ENCODE measurements at regions not wholly inside any gene's neighbourhood (a gene's known extent, or its start where the extent isn't known, plus 50 kb on each side); places are given as distances from the start of the nearest gene placed in this dataset.
"Not testable (repeated sequence)": the region's sequence is repeated elsewhere in the genome, so short reads cannot be mapped to it uniquely, and the experiment has no call there.

DNA sequence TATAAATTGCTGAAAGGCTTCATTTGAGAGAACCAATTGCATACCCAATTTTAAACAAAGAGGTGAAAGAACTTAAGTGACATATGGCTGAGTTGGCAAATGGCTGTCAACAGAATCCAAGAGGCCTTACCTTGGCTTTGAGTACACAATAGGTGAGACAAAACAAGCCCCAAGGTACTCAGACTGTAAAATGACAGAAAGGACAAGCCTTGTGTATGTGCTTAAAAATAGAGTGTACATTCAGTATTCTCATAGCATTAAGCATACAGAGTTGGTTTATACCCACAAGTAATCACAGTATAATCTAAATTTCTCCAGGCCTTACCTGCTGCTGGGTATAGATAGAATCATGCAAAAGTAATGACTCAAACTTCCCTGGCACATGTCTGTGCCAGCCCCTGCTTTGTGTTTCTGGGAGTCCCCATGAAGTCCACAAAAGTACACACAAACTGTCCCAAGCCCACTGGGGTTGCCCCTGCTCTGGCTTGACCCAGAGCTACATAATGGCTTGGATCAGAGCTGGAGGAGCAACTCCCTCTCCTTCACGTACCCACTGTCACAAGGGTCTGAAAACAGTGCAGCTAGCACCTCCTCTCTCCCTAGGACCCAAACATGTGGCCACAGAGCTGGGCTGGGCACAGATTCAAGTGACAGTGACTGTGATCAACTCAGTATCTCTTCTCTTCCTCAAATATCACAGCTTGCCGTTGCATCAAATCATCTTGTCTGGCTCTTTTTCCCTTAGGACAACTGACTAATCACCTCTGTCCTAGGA is 250.8 kb downstream of the ENC1 start:
- H3K4me3 ChIP-seq (ENCODE audit: low read depth, low read length), result no peak overlapping the region
- TF ChIP-seq, protein P1, sequence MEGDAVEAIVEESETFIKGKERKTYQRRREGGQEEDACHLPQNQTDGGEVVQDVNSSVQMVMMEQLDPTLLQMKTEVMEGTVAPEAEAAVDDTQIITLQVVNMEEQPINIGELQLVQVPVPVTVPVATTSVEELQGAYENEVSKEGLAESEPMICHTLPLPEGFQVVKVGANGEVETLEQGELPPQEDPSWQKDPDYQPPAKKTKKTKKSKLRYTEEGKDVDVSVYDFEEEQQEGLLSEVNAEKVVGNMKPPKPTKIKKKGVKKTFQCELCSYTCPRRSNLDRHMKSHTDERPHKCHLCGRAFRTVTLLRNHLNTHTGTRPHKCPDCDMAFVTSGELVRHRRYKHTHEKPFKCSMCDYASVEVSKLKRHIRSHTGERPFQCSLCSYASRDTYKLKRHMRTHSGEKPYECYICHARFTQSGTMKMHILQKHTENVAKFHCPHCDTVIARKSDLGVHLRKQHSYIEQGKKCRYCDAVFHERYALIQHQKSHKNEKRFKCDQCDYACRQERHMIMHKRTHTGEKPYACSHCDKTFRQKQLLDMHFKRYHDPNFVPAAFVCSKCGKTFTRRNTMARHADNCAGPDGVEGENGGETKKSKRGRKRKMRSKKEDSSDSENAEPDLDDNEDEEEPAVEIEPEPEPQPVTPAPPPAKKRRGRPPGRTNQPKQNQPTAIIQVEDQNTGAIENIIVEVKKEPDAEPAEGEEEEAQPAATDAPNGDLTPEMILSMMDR (IDR thresholded peaks at IDR 0.05; ENCODE audit: insufficient read depth, low read depth, low read length, missing control alignments), result no peak
- DNase-seq (ENCODE audit: low read depth), result no peak

DNA sequence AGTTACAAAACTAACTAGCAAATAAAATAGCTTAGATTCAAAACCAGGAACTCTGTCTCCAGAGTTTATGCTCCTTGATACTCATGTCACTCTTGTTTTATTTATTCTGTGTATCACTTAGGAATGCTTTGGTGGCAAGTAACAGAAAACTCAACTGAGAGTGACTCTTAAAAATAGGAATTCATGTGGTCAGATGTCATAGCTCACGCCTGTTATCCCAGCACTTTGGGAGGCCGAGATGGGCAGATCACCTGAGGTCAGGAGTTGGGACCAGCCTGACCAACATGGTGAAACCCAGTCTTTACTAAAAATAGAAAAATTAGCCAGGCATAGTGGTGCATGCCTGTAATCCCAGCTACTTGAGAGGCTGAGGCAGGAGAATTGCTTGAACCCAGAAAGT is 252.1 kb downstream of the ENC1 start:
- not testable (repeated sequence) for H3K4me3 ChIP-seq (ENCODE audit: low read depth, low read length); DNase-seq (ENCODE audit: low read depth)

DNA sequence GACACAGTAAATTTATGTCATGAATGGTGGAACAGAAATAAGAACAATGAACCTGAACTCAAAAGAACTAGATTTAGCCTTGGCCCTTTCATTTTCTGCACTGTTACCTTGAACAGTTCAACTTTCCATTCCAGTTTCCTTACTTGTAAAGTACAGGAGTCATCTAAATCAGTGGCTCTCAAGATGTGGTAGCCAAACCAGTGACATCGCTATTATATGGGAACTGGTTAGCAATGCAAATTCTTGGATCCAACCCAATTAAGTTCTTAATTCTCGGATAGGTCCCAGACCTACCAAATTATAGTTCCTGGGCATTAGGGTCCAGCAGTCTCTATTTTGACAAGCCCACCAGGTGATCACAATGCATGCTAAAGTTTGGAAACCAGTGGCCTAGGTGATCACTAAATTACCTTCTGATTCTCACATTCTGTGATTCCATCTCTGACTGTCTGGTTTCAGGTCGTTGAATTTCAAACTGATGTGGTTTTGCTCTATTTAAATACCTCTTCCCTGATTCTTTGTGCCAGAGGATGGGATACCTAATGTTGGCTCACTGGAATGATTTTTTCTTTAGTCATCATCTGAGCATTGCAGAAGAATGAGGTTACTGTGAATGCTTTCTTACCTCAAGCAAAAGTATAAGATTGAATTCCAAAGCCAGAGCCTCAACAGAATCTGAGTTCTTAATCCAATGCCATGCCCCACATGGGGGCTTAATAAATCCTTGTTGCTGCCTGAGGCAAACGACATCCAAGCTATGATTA is 253.8 kb downstream of the ENC1 start:
- no peak overlapping the region for H3K4me3 ChIP-seq (ENCODE audit: low read depth, low read length)
- DNase-seq (ENCODE audit: low read depth), result no peak
- TF ChIP-seq, protein P1 (IDR thresholded peaks at IDR 0.05; ENCODE audit: insufficient read depth, low read depth, low read length, missing control alignments), result no peak

DNA sequence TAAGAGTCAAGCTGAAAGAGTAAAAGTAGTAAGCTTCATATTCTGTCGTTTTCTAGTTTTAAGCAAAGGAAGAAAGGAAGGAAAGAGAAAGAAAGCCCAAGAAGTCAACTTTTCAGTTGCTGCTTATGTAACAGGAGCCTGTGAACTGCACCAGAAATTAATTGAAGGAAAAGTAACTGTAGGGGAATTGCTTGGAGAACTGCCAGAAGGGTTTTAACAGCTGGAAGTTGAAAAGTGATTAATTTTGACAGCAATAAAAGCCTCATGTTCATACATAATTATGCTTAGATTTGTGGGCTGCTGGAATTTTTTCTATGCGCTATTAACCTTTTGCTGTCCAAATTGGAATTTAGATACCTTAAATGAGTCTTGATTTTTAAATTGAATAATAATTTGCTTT is 255.7 kb downstream of the ENC1 start:
- no peak for DNase-seq (ENCODE audit: low read depth)
- no peak overlapping the region for H3K4me3 ChIP-seq (ENCODE audit: low read depth, low read length)
- TF ChIP-seq, protein P1 (IDR thresholded peaks at IDR 0.05; ENCODE audit: insufficient read depth, low read depth, low read length, missing control alignments), result no peak

DNA sequence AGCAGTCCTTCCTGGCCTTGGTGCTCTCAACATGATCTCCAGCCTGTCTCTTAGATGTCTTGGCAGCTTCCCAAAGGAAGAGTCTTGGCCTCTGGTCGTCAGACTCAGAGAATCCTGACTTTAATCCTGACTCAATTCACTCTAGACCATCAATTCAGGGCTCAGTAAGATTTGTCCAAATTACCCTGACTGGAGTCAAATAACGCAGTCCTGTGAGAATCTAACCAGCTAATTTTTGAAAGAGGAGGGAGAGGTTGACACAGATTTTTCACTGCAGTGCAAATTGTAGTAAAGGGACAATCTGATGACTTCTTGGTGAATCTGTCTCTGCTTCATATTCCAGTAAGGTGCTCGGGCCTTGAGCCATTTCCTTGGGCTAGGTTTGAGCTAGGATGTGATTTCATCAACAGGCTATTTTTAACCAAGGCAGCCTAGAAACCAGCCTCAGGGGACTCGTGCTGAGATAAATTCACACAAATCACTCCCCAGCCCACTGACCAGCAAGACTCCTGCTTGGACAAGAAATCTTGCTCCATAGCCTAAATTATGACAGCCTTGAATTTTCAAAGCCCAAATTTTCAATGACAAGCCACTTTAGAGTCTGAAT is 257.4 kb downstream of the ENC1 start:
- TF ChIP-seq, protein P1 (IDR thresholded peaks at IDR 0.05; ENCODE audit: insufficient read depth, low read depth, low read length, missing control alignments), result no peak
- DNase-seq (ENCODE audit: low read depth), result no peak

DNA sequence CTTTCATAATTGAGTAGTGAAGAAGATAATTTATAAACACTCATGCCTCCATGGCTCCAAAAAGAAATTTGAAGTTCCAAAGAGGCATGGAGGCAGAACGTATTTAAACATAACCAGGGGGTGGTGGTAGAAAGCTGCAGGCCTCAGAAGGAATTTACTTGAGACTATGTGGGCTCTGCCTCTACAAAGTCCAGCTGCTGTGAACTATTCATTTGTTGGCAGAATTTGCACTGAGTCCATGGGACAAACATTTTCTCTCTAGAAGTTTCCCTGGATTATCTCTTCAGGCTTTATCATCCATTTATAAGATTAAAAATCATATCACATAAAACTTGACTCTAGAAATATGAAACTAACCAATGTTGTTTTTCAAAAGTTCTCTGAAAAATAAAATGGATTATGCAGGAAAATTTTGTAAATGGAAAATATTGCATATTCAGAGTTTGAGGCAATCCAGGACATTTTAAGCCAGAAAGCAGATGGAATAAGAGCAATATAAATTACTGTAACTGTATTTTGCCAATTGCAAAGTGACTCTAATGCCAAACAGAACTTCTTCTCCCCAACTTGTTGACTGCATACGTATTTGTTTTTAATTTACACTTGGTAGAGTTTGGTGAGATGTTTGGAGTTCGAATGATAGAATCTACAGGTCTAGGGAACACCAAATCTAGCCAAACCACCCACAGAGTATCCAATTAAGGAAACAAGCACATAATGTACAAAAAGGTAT is 258.2 kb downstream of the ENC1 start:
- no peak overlapping the region for H3K4me3 ChIP-seq (ENCODE audit: low read depth, low read length)
- TF ChIP-seq, protein P1 (IDR thresholded peaks at IDR 0.05; ENCODE audit: insufficient read depth, low read depth, low read length, missing control alignments), result no peak

More for the DNA sequence above, 257.4 kb downstream of the ENC1 start:
- no peak overlapping the region for H3K4me3 ChIP-seq (ENCODE audit: low read depth, low read length)

DNA sequence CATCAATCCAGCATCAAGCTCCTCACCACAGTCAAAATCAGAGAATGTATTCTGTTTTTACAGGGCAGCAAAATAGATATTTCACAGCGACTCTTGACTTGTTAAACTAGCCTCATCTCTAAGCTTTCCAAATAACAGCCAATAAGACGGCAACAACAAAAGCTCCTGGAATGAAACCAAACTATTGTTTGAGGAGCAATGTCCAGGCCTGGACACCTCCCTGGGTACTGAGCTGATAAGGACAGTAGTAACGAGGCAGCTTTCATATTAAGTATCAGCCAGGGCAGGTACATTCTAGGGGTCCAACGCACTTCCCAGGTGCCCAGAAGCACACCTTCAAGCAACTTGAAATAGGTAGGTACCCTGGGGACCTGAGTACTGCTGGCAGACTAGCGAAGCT is 260.3 kb downstream of the ENC1 start:
- TF ChIP-seq, protein P1 (IDR thresholded peaks at IDR 0.05; ENCODE audit: insufficient read depth, low read depth, low read length, missing control alignments), result no peak
- DNase-seq (ENCODE audit: low read depth), result no peak
- no peak overlapping the region for H3K4me3 ChIP-seq (ENCODE audit: low read depth, low read length)

More for the DNA sequence above, 258.2 kb downstream of the ENC1 start:
- no peak for DNase-seq (ENCODE audit: low read depth)
